ENCODE measurements at regions not wholly inside any gene's neighbourhood (a gene's known extent, or its start where the extent isn't known, plus 50 kb on each side); places are given as distances from the start of the nearest gene placed in this dataset.

GRCh38 chr16:13550254-13550653 is 369.7 kb upstream of the ERCC4 start:
- CTCF ChIA-PET: no interaction called here

GRCh38 chr16:13552062-13552959 is 367.6 kb upstream of the ERCC4 start:
- ChIA-PET POLR2A (ENCODE audit: low non-redundant PET) (no interaction called here), CTCF (interaction anchor here (0.6 kb wide), 1 partner anchor 50 kb away, joined by 3 read pairs; no protein-coding TSS in a partner anchor)
- no peak overlapping the region for H3K27ac ChIP-seq
- no peak for TF ChIP-seq CTCF (conservative IDR thresholded peaks at IDR 0.05; ENCODE audit: low read depth)
- DNase-seq (ENCODE audit: low spot score): no peak

More at GRCh38 chr16:13550254-13550653, 369.7 kb upstream of the ERCC4 start:
- no peak overlapping the region for H3K27ac ChIP-seq
- POLR2A ChIA-PET (ENCODE audit: low non-redundant PET): no interaction called here
- DNase-seq (ENCODE audit: low spot score): no peak
- no peak for TF ChIP-seq CTCF (conservative IDR thresholded peaks at IDR 0.05; ENCODE audit: low read depth)

- no peak overlapping the region for H3K27ac ChIP-seq
- no peak for DNase-seq (ENCODE audit: low spot score)
- no peak for TF ChIP-seq CTCF (conservative IDR thresholded peaks at IDR 0.05; ENCODE audit: low read depth)
- ChIA-PET CTCF (no interaction called here), POLR2A (ENCODE audit: low non-redundant PET) (no interaction called here)
Observed at GRCh38 chr16:13552960-13553257, 367.0 kb upstream of the ERCC4 start.

GRCh38 chr16:13553453-13553985 is 366.4 kb upstream of the ERCC4 start:
- CTCF ChIA-PET: no interaction called here
- no peak for TF ChIP-seq CTCF (conservative IDR thresholded peaks at IDR 0.05; ENCODE audit: low read depth)
- H3K27ac ChIP-seq: no peak overlapping the region
- DNase-seq (ENCODE audit: low spot score): no peak
- POLR2A ChIA-PET (ENCODE audit: low non-redundant PET): no interaction called here

- DNase-seq (ENCODE audit: low spot score): no peak
- POLR2A ChIA-PET (ENCODE audit: low non-redundant PET): no interaction called here
- TF ChIP-seq CTCF (conservative IDR thresholded peaks at IDR 0.05; ENCODE audit: low read depth): no peak
- no peak overlapping the region for H3K27ac ChIP-seq
- CTCF ChIA-PET: no interaction called here
Observed at GRCh38 chr16:13554005-13554404, 365.9 kb upstream of the ERCC4 start.

- no peak for TF ChIP-seq CTCF (conservative IDR thresholded peaks at IDR 0.05; ENCODE audit: low read depth)
- ChIA-PET CTCF (no interaction called here), POLR2A (ENCODE audit: low non-redundant PET) (no interaction called here)
- DNase-seq (ENCODE audit: low spot score): no peak
- H3K27ac ChIP-seq: no peak overlapping the region
Observed at GRCh38 chr16:13554643-13555042, 365.3 kb upstream of the ERCC4 start.
